ENCODE measurements at regions not wholly inside any gene's neighbourhood (a gene's known extent, or its start where the extent isn't known, plus 50 kb on each side); places are given as distances from the start of the nearest gene placed in this dataset.

DNA sequence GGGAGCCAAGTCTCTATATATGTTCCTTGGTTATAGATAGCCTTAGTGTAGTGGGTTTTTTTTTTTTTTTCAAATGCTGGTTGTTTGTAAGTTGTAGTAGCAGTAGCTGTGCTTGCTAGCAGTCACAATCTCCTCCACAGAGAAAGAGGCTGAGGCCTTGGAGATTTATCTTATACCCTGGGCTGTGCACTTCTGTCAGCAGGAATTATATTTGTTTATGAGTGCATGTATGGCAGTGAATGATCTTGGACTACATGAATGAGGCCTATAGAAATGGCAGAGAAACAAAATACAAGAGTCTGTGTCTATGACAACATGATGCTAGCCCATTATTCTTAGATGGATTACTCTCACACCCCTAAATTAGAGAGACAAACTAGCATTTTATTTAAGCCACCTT lies 1674.2 kb upstream of the ADGRL3 start:
- no peak overlapping the region for H3K4me3 ChIP-seq (replicated peaks; ENCODE audit: low read depth, low read length)
- no peak for TF ChIP-seq CTCF (IDR thresholded peaks at IDR 0.05; ENCODE audit: low read depth, low read length, missing control alignments)
- DNase-seq (ENCODE audit: extremely low read depth, low read depth) = no peak

DNA sequence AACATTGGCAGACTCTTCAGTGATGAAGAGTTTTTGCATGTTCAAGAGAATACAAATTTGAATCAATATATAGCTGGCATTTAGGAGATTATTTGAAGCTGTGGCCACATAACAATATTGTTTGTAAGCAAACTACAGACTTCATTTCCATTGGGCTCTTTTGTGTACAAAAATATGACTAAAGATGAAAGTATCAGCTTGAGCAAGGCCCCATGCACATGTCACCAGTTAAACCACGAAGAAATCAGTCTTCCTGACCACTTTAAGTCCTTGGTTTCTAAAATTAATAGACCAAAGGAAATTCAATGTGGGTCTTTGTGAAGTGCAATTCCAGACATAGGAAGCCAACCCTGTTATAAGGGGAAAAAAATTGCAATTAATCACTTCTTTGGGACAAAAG lies 1664.6 kb upstream of the ADGRL3 start:
- H3K4me3 ChIP-seq (replicated peaks; ENCODE audit: low read depth, low read length) = no peak overlapping the region
- TF ChIP-seq CTCF (IDR thresholded peaks at IDR 0.05; ENCODE audit: low read depth, low read length, missing control alignments) = no peak
- no peak for DNase-seq (ENCODE audit: extremely low read depth, low read depth)

- no peak for TF ChIP-seq CTCF (IDR thresholded peaks at IDR 0.05; ENCODE audit: low read depth, low read length, missing control alignments)
- H3K4me3 ChIP-seq (replicated peaks; ENCODE audit: low read depth, low read length) = no peak overlapping the region
- no peak for DNase-seq (ENCODE audit: extremely low read depth, low read depth)
Observed at GRCh38 chr4:59536428-59536827, 1663.7 kb upstream of the ADGRL3 start.

DNA sequence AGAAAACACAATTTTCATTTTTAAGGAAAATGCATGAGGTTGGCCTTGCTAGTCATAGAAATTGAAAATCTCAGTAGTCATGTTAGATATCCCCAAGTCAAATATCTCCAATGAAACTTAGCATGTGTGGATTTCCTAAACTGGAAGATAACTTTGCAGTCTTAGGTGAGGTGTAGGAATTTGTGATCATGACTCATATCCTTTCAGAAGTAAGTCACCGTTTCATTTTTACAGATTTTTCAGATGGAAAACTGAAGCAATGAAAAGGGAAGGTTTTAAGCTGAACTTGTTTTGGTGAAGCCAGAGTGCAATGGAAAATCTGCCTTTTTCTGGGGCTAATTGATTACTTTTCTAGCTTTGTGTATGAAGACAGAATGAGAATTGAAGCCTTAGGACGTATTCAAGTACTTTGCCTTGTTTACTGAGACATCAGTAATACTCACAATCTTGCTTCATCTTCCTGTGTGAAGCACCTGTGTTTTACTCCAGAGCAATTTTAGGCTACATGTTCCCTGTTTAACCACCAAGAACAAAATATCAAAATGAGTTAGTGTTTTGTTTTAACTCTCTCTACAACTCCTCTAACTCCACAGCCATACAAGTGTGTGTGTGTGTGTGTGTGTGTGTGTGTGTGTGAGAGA lies 1662.8 kb upstream of the ADGRL3 start:
- no peak overlapping the region for H3K4me3 ChIP-seq (replicated peaks; ENCODE audit: low read depth, low read length)
- no peak for DNase-seq (ENCODE audit: extremely low read depth, low read depth)
- TF ChIP-seq CTCF (IDR thresholded peaks at IDR 0.05; ENCODE audit: low read depth, low read length, missing control alignments) = no peak

DNA sequence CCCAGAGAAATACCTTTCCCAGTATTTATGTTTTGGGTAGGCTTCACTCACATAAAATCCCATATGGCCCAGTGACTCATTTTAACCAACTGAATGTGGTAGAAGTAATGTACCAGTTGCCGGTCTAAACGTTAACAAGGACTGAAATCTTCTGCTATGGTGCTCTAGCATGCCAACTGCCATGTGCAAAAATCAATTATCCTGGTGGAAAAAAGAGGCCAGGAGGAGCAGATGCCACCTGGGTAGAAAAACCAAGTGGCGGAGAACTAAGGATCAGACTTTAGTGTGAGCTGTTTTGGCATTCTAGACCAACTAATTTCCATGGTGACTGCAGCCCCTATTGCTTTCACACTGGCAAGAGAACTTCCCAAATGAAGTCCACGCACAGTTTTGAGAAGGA lies 1660.7 kb upstream of the ADGRL3 start:
- DNase-seq (ENCODE audit: extremely low read depth, low read depth) = no peak
- H3K4me3 ChIP-seq (replicated peaks; ENCODE audit: low read depth, low read length) = no peak overlapping the region
- TF ChIP-seq CTCF (IDR thresholded peaks at IDR 0.05; ENCODE audit: low read depth, low read length, missing control alignments) = no peak

DNA sequence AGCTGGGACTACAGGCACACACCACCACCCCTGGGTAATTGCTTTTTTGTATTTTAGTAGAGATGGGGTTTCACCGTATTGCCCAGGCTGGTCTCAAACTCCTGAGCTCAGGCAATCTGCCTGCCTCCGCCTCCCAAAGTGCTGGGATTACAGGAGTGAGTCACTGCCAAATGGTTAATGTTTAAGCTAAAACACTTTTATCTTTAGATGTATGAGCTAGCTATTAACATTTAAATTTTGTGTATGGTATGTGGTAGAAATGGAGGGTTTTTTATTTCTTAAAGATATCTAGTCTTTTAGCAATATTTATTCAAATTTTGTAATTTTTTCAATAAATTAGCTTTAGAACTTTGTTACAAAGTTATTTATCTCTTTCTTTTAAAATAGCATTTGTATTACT lies 1659.8 kb upstream of the ADGRL3 start:
- no peak for TF ChIP-seq CTCF (IDR thresholded peaks at IDR 0.05; ENCODE audit: low read depth, low read length, missing control alignments)
- no peak for DNase-seq (ENCODE audit: extremely low read depth, low read depth)
- no peak overlapping the region for H3K4me3 ChIP-seq (replicated peaks; ENCODE audit: low read depth, low read length)
